Hepatocyte (in vitro differentiated cells): ENCODE measurements at regions not wholly inside any gene's neighbourhood (a gene's known extent, or its start where the extent isn't known, plus 50 kb on each side); places are given as distances from the start of the nearest gene placed in this dataset.

Experiments
- DNase-seq: peaks from one replicate; pipeline ENCODE4 v3.0.0-alpha.2; 2016; ENCODE audit warnings: low spot score
- H2AFZ ChIP-seq: fragments of 200-600 bp; sonication (generic); 2 replicates; pipeline ENCODE4 v1.6.0; 2016; ENCODE audit warnings: antibody characterized with exemption, mild to moderate bottlenecking
- H3K27ac ChIP-seq: fragments of 200-600 bp; sonication (generic); 2 replicates; pipeline ENCODE4 v1.5.1; 2016; ENCODE audit warnings: mild to moderate bottlenecking
- H3K27me3 ChIP-seq: fragments of 200-600 bp; sonication (generic); 2 replicates; pipeline ENCODE4 v1.6.1; 2016
- H3K36me3 ChIP-seq: fragments of 200-600 bp; sonication (generic); replicated peaks from 2 replicates; pipeline ENCODE4 v1.5.1; 2016; ENCODE audit warnings: low read depth; ENCODE audit not compliant: insufficient read depth
- H3K4me1 ChIP-seq: fragments of 200-600 bp; sonication (generic); 2 replicates; pipeline ENCODE4 v1.5.1; 2016; ENCODE audit warnings: mild to moderate bottlenecking, moderate library complexity; ENCODE audit not compliant: insufficient read depth
- H3K4me2 ChIP-seq: fragments of 200-600 bp; sonication (generic); 2 replicates; pipeline ENCODE4 v1.6.0; 2016
- H3K4me3 ChIP-seq: fragments of 200-600 bp; sonication (generic); 2 replicates; pipeline ENCODE4 v1.5.1; 2016; ENCODE audit warnings: mild to moderate bottlenecking
- H3K79me2 ChIP-seq: fragments of 200-600 bp; sonication (generic); 2 replicates; pipeline ENCODE4 v1.6.0; 2017; ENCODE audit warnings: mild to moderate bottlenecking
- H3K9me2 ChIP-seq: fragments of 200-600 bp; sonication (generic); replicated peaks from 2 replicates; pipeline ENCODE4 v1.6.0; 2017; ENCODE audit warnings: mild to moderate bottlenecking; ENCODE audit not compliant: insufficient read depth
- H3K9me3 ChIP-seq: fragments of 200-600 bp; sonication (generic); 2 replicates; pipeline ENCODE4 v1.5.1; 2016; ENCODE audit warnings: low read depth, mild to moderate bottlenecking
- H4K20me1 ChIP-seq: fragments of 200-600 bp; sonication (generic); 2 replicates; pipeline ENCODE4 v1.6.0; 2016; ENCODE audit warnings: mild to moderate bottlenecking; ENCODE audit not compliant: insufficient read depth, poor library complexity, severe bottlenecking
- CTCF ChIP-seq: fragments of 200-600 bp; sonication (generic); IDR thresholded peaks from 2 replicates; pipeline ENCODE4 v1.5.1; 2016; ENCODE audit warnings: antibody characterized with exemption, mild to moderate bottlenecking; ENCODE audit not compliant: poor library complexity
- EZH2 ChIP-seq: fragments of 200-600 bp; sonication (generic); IDR thresholded peaks from 2 replicates; pipeline ENCODE4 v1.6.1; 2016; ENCODE audit warnings: antibody characterized with exemption, mild to moderate bottlenecking, borderline replicate concordance
- EZH2phosphoT487 ChIP-seq: fragments of 200-600 bp; sonication (generic); IDR thresholded peaks from one replicate; pipeline ENCODE4 v1.6.1; 2018; ENCODE audit warnings: antibody characterized with exemption, mild to moderate bottlenecking, low read depth, moderate library complexity; ENCODE audit not compliant: unreplicated experiment, severe bottlenecking
- WGBS: methylation state at CpG from one replicate; pipeline ENCODE4 v1.1.6; 2016; ENCODE audit warnings: low lambda C conversion rate; ENCODE audit errors: missing lambda C conversion rate; 5-methylcytosine and 5-hydroxymethylcytosine counted together

DNA sequence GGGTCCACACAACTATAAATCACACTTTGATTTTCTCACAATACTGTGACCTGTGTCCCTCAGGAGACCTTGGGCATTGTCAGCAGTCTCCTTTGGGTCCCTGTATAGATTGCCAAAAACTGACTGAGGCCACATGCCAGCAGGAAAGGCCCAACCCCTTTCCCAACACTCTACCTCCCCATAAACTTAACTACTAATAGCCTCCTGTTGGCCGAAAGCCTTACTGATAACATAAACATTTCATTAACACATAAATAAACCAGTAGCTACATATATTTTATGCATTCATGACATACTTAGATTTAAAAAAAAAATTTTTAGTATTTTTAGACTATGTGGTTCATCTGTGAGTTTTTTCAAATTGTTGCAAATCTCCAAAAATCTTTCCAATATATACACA is 153.5 kb downstream of the ARL4C start:
- Histone ChIP-seq H3K9me2 (no peaks in the 10 kb centered on the region), H3K4me2 (no peak overlapping the region), H3K27me3 (no peaks in the 10 kb centered on the region), H3K79me2 (no peaks in the 10 kb centered on the region), H2AFZ (no peak overlapping the region), H3K4me3 (no peak overlapping the region), H3K9me3 (no peaks in the 10 kb centered on the region), H3K4me1 (no peaks in the 10 kb centered on the region), H3K36me3 (no peaks in the 10 kb centered on the region), H4K20me1 (no peaks in the 10 kb centered on the region), H3K27ac (no peak overlapping the region)
- TF ChIP-seq CTCF (no peak), EZH2phosphoT487 (no peak), EZH2 (no peak)
- WGBS: 67% methylated on average over 1 of the region's 1 CpG
- no peak for DNase-seq

- no peaks in the 10 kb centered on the region for H3K4me1 ChIP-seq
- H3K79me2 ChIP-seq: no peaks in the 10 kb centered on the region
- no peak overlapping the region for H3K27ac ChIP-seq
- H3K27me3 ChIP-seq: no peaks in the 10 kb centered on the region
- no peak overlapping the region for H3K4me2 ChIP-seq
- H3K9me2 ChIP-seq: no peaks in the 10 kb centered on the region
- no peaks in the 10 kb centered on the region for H3K9me3 ChIP-seq
- no peaks in the 10 kb centered on the region for H3K36me3 ChIP-seq
- no peak for TF ChIP-seq EZH2
- no peak for TF ChIP-seq EZH2phosphoT487
- no peak for TF ChIP-seq CTCF
- no peaks in the 10 kb centered on the region for H4K20me1 ChIP-seq
- H3K4me3 ChIP-seq: no peak overlapping the region
- DNase-seq: no peak
- H2AFZ ChIP-seq: no peak overlapping the region
- 88% methylated on average over 11 of the region's 11 CpGs for WGBS
Observed at GRCh38 chr2:234341306-234341985, 155.4 kb downstream of the ARL4C start.

GRCh38 chr2:234339501-234339900 is 157.4 kb downstream of the ARL4C start:
- Histone ChIP-seq H3K9me3 (no peaks in the 10 kb centered on the region), H3K36me3 (no peaks in the 10 kb centered on the region), H3K27ac (no peak overlapping the region), H3K4me2 (no peak overlapping the region), H2AFZ (no peak overlapping the region), H3K27me3 (no peaks in the 10 kb centered on the region), H3K9me2 (no peaks in the 10 kb centered on the region), H3K79me2 (no peaks in the 10 kb centered on the region), H3K4me3 (no peak overlapping the region), H3K4me1 (no peaks in the 10 kb centered on the region), H4K20me1 (no peaks in the 10 kb centered on the region)
- no peak for DNase-seq
- no peak for TF ChIP-seq EZH2
- no peak for TF ChIP-seq EZH2phosphoT487
- no peak for TF ChIP-seq CTCF
- 98% methylated on average over 5 of the region's 5 CpGs for WGBS

DNA sequence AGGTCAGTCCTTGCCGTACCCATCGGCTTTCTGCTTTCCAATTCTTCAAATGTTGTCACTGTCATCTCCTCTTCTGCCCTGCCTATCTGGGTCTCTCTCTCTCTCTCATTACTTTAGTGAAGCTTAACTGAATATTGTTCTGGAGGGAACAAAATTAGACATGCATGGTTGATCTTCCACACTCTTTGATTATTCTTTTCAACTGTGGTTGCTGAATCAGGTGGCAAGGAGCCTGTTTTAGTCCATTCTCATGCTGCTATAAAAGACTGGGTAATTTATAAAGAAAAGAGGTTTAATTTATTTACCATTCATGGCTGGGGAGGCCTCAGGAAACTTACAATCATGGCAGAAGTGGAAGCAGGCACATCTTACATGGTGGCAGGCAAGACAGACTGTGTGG is 157.9 kb downstream of the ARL4C start:
- H3K27ac ChIP-seq: no peak overlapping the region
- no peaks in the 10 kb centered on the region for H3K79me2 ChIP-seq
- no peaks in the 10 kb centered on the region for H3K9me2 ChIP-seq
- no peak overlapping the region for H3K4me2 ChIP-seq
- H3K27me3 ChIP-seq: no peaks in the 10 kb centered on the region
- H4K20me1 ChIP-seq: no peaks in the 10 kb centered on the region
- no peaks in the 10 kb centered on the region for H3K36me3 ChIP-seq
- no peak overlapping the region for H3K4me3 ChIP-seq
- TF ChIP-seq CTCF (no peak), EZH2 (no peak), EZH2phosphoT487 (no peak)
- no peak overlapping the region for H2AFZ ChIP-seq
- no peaks in the 10 kb centered on the region for H3K4me1 ChIP-seq
- DNase-seq: no peak
- 98% methylated on average over 2 of the region's 2 CpGs for WGBS
- no peaks in the 10 kb centered on the region for H3K9me3 ChIP-seq
